ENCODE measurements at regions not wholly inside any gene's neighbourhood (a gene's known extent, or its start where the extent isn't known, plus 50 kb on each side); places are given as distances from the start of the nearest gene placed in this dataset.
"Not testable (repeated sequence)": the region's sequence is repeated elsewhere in the genome, so short reads cannot be mapped to it uniquely, and the experiment has no call there.

DNA sequence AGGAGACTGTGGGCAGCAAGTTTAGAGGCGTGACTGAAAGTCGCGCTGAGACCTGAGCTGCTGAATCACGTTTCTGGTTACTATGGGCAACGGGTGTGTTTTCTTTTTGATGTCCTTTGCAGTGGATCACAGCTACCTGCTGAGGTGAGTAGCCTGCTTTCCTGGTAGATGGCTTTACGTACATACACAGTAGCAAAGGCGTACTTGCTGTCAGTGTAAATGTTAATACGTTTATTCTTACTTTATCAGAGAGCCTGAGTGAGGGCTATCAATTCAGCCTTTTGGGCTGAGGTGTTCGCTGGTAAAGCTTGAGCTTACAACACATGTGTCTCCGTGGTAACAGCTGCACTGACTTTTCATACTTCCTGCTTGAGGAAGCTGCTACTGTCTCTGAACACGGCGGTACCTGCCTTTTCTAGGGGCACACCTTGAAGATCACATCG, 165.1 kb upstream of the CCZ1B start:
- TF ChIP-seq EP300 (IDR thresholded peaks at IDR 0.05) = not testable (repeated sequence)
- TF ChIP-seq, protein P1, sequence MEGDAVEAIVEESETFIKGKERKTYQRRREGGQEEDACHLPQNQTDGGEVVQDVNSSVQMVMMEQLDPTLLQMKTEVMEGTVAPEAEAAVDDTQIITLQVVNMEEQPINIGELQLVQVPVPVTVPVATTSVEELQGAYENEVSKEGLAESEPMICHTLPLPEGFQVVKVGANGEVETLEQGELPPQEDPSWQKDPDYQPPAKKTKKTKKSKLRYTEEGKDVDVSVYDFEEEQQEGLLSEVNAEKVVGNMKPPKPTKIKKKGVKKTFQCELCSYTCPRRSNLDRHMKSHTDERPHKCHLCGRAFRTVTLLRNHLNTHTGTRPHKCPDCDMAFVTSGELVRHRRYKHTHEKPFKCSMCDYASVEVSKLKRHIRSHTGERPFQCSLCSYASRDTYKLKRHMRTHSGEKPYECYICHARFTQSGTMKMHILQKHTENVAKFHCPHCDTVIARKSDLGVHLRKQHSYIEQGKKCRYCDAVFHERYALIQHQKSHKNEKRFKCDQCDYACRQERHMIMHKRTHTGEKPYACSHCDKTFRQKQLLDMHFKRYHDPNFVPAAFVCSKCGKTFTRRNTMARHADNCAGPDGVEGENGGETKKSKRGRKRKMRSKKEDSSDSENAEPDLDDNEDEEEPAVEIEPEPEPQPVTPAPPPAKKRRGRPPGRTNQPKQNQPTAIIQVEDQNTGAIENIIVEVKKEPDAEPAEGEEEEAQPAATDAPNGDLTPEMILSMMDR (IDR thresholded peaks at IDR 0.05) = not testable (repeated sequence)

All from tibial nerve (tissue), 4 donors.